Duodenal mucosa (tissue), 2 donors: ENCODE measurements at regions not wholly inside any gene's neighbourhood (a gene's known extent, or its start where the extent isn't known, plus 50 kb on each side); places are given as distances from the start of the nearest gene placed in this dataset.
"Not testable (repeated sequence)": the region's sequence is repeated elsewhere in the genome, so short reads cannot be mapped to it uniquely, and the experiment has no call there.

Experiments
- H3K27ac ChIP-seq: one replicate; pipeline ENCODE4 v1.7.0; 2013; ENCODE audit warnings: low read depth, low read length
- H3K27me3 ChIP-seq, 2 donors: one replicate each; pipeline ENCODE4 v1.7.0; 2013; ENCODE audit warnings: low read length in 2 of 2, control low read depth in 1 of 2; ENCODE audit not compliant: insufficient read depth in 2 of 2, control insufficient read depth in 1 of 2
- H3K36me3 ChIP-seq, 2 donors: one replicate each; pipeline ENCODE4 v1.7.0; 2013; ENCODE audit warnings: low read length in 2 of 2, control low read depth in 1 of 2; ENCODE audit not compliant: insufficient read depth in 2 of 2, control insufficient read depth in 1 of 2
- H3K4me1 ChIP-seq, 2 donors: one replicate each; pipeline ENCODE4 v1.7.0; 2013; ENCODE audit warnings: low read length in 2 of 2, control low read depth in 1 of 2; ENCODE audit not compliant: insufficient read depth in 2 of 2, control insufficient read depth in 1 of 2
- H3K4me3 ChIP-seq, 2 donors: one replicate each; pipeline ENCODE4 v1.7.0; 2013; ENCODE audit warnings: low read length in 2 of 2, low read depth in 1 of 2
- H3K9ac ChIP-seq, 2 donors: one replicate each; pipeline ENCODE4 v1.7.0; 2013; ENCODE audit warnings: low read length in 2 of 2, low read depth in 1 of 2
- H3K9me3 ChIP-seq, 2 donors: one replicate each; pipeline ENCODE4 v1.7.0; 2013; ENCODE audit warnings: low read length in 2 of 2, control low read depth in 1 of 2; ENCODE audit not compliant: control insufficient read depth in 1 of 2

DNA sequence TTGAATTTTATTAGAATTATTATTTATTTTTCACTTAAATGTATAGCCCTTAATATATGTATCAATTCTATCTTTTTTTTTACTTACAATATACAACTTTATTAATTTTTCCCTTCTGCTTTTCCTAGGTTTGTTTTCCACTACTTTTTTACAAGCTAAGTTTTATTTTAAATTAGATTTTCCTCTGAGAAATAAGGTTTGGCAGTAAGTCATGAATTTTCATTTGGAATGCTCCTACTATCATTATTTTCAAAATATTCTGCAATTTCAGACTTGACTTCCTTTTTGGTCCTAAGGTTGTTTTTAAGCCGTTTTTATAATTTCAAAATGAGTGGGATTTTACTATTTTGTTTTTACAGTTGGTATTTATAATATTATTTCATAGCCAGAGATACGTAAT, 222.8 kb upstream of the PIEZO2 start:
- no peak overlapping the region for H3K9ac ChIP-seq
- H3K27ac ChIP-seq = no peak overlapping the region
- H3K9me3 ChIP-seq = no peaks in the 10 kb centered on the region
- no peak overlapping the region for H3K4me3 ChIP-seq
- H3K4me1 ChIP-seq = no peaks in the 10 kb centered on the region
- H3K36me3 ChIP-seq = no peaks in the 10 kb centered on the region
- no peaks in the 10 kb centered on the region for H3K27me3 ChIP-seq

DNA sequence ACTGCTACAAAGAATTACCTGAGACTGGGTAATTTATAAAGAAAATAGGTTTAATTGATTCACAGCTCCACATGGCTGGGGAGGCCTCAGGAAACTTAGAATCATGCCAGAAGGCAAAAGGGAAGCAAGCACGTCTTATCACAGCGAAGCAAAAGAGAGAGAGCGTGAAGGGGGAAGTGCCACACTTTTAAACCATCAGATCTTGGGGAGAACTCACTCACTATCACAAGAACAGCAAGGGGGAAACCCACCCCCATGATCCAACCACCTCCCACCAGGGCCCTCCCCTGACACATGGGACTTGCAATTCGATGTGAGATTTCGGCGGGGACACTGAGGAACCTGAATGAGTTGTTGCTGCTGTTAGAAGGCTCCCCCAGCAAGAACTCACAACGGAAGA, 220.2 kb upstream of the PIEZO2 start:
- Histone ChIP-seq H3K4me3 (no peak overlapping the region), H3K27ac (no peak overlapping the region), H3K4me1 (no peaks in the 10 kb centered on the region), H3K9ac (no peak overlapping the region), H3K36me3 (no peaks in the 10 kb centered on the region), H3K9me3 (no peaks in the 10 kb centered on the region), H3K27me3 (no peaks in the 10 kb centered on the region)

DNA sequence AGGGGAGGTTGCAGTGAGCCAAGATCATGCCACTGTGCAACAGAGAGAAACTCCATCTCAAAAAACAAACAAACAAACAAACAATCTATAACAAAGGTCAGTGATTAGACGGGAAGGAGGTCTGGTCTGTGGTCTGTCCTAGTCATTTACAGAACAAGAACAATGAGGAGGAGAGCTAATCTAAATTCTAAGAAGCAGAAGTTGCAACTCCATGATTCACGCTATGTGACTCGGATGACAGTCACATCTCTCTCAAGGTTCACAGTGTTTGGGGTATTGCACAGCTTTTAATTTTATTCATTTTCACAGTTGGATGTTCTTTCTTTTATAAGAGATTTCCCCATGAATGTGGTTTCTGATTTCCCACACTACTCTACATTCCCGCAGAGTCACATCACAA, 218.7 kb upstream of the PIEZO2 start:
- no peak overlapping the region for H3K27ac ChIP-seq
- H3K9me3 ChIP-seq = no peaks in the 10 kb centered on the region
- no peaks in the 10 kb centered on the region for H3K27me3 ChIP-seq
- H3K4me3 ChIP-seq = no peak overlapping the region
- H3K36me3 ChIP-seq = no peaks in the 10 kb centered on the region
- no peaks in the 10 kb centered on the region for H3K4me1 ChIP-seq
- H3K9ac ChIP-seq = no peak overlapping the region

DNA sequence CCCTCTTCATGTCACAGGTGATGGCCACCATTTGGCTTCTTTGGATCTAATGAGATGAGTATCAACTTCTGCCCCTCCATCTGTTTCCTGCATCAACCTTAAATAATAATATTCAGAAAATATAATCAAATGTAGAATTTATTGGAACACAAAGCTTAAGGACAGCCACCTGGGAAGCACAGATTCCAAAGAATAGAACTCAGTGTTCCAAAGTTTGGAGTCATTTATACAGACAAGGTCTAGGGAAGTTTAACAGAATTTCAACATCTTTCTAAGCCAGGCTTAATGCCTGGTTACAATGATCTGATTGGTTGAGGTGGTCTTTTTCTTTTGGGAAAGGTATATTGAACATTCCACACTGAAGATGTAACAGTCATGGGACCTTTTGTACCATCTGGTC, 218.0 kb upstream of the PIEZO2 start:
- H3K36me3 ChIP-seq = no peaks in the 10 kb centered on the region
- no peaks in the 10 kb centered on the region for H3K4me1 ChIP-seq
- no peak overlapping the region for H3K4me3 ChIP-seq
- H3K9ac ChIP-seq = no peak overlapping the region
- no peak overlapping the region for H3K27ac ChIP-seq
- peaks cover 0 to 4% of the 10 kb centered on the region in 2 donors for H3K9me3 ChIP-seq
- no peaks in the 10 kb centered on the region for H3K27me3 ChIP-seq

DNA sequence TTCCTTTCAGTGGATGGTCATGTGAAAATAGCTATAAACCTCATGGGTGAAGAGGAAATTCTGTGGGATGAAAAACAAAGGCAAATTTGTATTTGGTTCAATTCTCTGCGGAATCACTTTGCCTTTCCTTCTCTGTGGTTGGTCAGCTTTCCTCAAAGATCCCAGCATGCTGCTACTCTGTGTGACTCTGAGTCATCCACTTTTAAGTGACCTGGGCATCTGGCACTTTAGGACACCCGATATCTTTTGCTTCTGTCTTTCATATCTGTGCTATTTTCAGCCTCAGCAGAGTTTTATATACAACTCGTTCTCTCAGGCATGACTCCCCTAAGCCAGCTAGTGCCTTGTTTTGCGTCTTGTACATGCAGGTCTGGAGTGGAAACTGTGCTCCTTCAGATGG, 217.0 kb upstream of the PIEZO2 start:
- no peaks in the 10 kb centered on the region for H3K4me1 ChIP-seq
- H3K27ac ChIP-seq = no peak overlapping the region
- no peaks in the 10 kb centered on the region for H3K27me3 ChIP-seq
- H3K9ac ChIP-seq = no peak overlapping the region
- H3K9me3 ChIP-seq = peaks cover 0 to 4% of the 10 kb centered on the region in 2 donors
- H3K4me3 ChIP-seq = no peak overlapping the region
- H3K36me3 ChIP-seq = no peaks in the 10 kb centered on the region

DNA sequence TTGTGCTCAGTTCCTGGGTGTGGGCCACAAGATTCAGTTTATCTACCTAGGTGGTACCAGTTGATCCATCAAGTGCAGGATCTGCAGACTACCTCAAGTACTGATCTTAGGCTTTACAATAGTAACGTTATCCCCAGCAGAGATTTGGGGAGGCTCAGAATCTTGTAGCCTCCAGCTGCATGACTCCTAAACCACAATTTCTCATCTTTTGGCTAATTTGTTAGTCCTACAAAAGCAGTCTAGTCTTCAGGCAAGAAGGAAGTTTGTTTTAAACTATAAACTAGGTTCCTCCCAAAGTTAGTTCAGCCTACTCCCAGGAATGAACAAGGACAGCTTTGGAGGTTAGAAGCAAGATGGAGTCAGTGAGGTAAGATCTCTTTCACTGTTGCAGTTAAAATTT, 213.5 kb upstream of the PIEZO2 start:
- Histone ChIP-seq H3K36me3 (no peaks in the 10 kb centered on the region), H3K9ac (no peak overlapping the region), H3K27me3 (no peaks in the 10 kb centered on the region), H3K4me3 (no peak overlapping the region), H3K27ac (no peak overlapping the region), H3K4me1 (no peaks in the 10 kb centered on the region), H3K9me3 (peaks cover 0 to 4% of the 10 kb centered on the region in 2 donors)

DNA sequence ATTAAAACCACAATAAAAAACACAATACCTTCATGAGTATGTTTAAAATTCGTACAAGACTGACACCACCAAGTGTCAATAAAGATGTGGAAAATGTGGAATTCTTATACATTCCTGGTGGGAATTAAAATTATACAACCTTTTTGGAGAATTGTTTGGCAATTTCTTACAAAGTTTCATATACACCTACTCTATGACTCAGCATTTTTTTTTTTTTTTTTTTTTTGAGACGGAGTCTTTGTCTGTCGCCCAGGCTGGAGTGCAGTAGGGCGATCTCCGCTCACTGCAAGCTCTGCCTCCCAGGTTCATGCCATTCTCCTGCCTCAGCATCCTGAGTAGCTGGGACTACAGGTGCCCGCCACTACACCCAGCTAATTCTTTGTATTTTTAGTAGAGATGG, 212.5 kb upstream of the PIEZO2 start:
- not testable (repeated sequence) for H3K9me3 ChIP-seq, H3K36me3 ChIP-seq, H3K27ac ChIP-seq, H3K27me3 ChIP-seq, H3K4me3 ChIP-seq, H3K9ac ChIP-seq, H3K4me1 ChIP-seq

DNA sequence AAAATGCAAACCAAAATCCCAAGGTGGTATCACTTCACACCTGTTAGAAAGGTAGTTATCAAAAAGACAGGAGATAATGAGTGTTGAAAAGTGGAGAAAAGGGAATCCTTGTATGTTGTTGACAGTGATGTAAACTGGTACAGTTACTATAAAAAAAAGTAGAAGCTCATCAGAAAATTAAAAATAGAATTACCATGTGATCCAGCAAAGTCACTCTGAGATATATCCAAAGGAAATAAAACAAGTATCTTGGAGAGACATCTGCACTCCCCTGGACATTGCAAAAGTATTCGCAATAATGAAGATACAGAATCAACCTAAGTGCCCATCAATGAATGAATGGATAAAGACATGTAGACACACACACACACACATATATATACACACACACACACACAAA, 208.3 kb upstream of the PIEZO2 start:
- Histone ChIP-seq H3K4me1 (no peaks in the 10 kb centered on the region), H3K27me3 (no peaks in the 10 kb centered on the region), H3K9ac (no peak overlapping the region), H3K36me3 (no peaks in the 10 kb centered on the region), H3K27ac (no peak overlapping the region), H3K9me3 (peaks cover 0 to 3% of the 10 kb centered on the region in 2 donors), H3K4me3 (no peak overlapping the region)

DNA sequence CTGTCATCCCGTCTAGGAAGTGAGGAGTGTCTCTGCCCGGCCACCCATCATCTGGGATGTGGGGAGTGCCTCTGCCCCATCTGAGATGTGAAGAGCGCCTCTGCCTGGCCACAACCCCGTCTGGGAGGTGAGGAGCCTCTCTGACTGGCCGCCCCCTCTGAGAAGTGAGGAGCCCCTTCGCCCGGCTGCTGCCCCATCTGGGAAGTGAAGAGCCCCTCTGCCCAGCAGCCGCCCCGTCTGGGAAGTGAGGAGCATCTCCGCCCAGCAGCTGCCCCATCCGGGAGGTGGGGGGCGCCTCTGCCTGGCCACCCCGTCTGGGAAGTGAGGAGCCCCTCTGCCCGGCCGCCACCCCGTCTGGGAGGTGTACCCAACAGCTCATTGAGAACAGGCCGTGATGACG, 195.2 kb upstream of the PIEZO2 start:
- not testable (repeated sequence) for H3K27me3 ChIP-seq, H3K27ac ChIP-seq, H3K4me3 ChIP-seq, H3K36me3 ChIP-seq, H3K4me1 ChIP-seq, H3K9ac ChIP-seq
- H3K9me3 ChIP-seq = peaks cover 0 to 10% of the 10 kb centered on the region in 2 donors

DNA sequence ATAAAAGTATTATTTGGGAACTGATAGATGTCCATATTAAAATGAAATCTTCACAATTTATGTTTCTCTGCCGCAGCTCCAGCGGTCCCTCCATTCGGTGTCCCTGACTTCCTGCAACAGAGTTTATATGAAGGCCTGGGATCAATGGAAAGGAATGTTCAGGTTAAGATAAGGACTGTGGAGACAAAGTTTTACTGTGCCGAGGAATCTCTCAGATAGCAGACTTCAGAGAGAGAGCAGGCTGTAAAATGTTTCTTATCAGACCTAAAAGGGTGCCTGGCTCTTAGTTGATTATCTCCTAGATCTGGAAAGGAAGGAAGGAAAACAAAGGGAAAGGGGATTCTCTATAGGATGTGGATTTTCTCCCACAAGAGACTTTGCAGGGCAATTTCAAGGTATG, 193.7 kb upstream of the PIEZO2 start:
- no peaks in the 10 kb centered on the region for H3K27me3 ChIP-seq
- no peak overlapping the region for H3K9ac ChIP-seq
- H3K36me3 ChIP-seq = no peaks in the 10 kb centered on the region
- peaks cover 0 to 10% of the 10 kb centered on the region in 2 donors for H3K9me3 ChIP-seq
- no peak overlapping the region for H3K27ac ChIP-seq
- H3K4me3 ChIP-seq = no peak overlapping the region
- H3K4me1 ChIP-seq = no peaks in the 10 kb centered on the region

DNA sequence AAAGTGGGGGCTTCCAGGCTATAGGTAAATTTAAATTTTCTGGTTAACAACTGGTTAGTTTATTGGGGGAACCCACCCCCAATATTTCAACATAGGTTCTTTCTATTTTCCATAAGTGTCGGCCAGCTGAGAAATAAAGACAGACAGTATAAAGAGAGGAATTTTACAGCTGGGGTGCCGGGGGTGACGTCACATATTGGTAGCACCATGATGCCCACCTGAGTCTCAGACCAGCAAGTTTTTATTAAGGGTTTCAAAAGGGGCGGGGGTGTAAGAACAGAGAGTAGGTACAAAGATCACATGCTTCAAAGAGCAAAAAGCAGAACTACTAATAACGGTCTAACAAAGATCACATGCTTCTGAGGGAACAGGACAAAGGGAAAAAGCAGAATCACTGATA, 192.7 kb upstream of the PIEZO2 start:
- H3K4me1 ChIP-seq, H3K9me3 ChIP-seq, H3K4me3 ChIP-seq, H3K27me3 ChIP-seq, H3K27ac ChIP-seq, H3K9ac ChIP-seq, H3K36me3 ChIP-seq: not testable (repeated sequence)
